ENCODE measurements at regions not wholly inside any gene's neighbourhood (a gene's known extent, or its start where the extent isn't known, plus 50 kb on each side); places are given as distances from the start of the nearest gene placed in this dataset.

GRCh38 chr7:125695626-125696025 is 766.0 kb upstream of the POT1 start:
- TF ChIP-seq POLR2AphosphoS5 (IDR thresholded peaks at IDR 0.05; ENCODE audit: low read depth, low read length): no peak
- TF ChIP-seq POLR2A (IDR thresholded peaks at IDR 0.05; ENCODE audit: low read depth, low read length): no peak
- TF ChIP-seq TAF1 (IDR thresholded peaks at IDR 0.05; ENCODE audit: borderline replicate concordance, low read depth, low read length): no peak
- FAIRE-seq (no peak), DNase-seq (ENCODE audit: insufficient read length) (no peak)

- DNase-seq (ENCODE audit: insufficient read length): no peak
- TF ChIP-seq TAF1 (IDR thresholded peaks at IDR 0.05; ENCODE audit: borderline replicate concordance, low read depth, low read length) (no peak), POLR2A (IDR thresholded peaks at IDR 0.05; ENCODE audit: low read depth, low read length) (no peak), POLR2AphosphoS5 (IDR thresholded peaks at IDR 0.05; ENCODE audit: low read depth, low read length) (no peak)
- FAIRE-seq: no peak
Measured at GRCh38 chr7:125683156-125683555, 753.5 kb upstream of the POT1 start.

- FAIRE-seq (peak; percentile 68), DNase-seq (ENCODE audit: insufficient read length) (no peak)
- TF ChIP-seq POLR2A (IDR thresholded peaks at IDR 0.05; ENCODE audit: low read depth, low read length) (no peak), TAF1 (IDR thresholded peaks at IDR 0.05; ENCODE audit: borderline replicate concordance, low read depth, low read length) (no peak), POLR2AphosphoS5 (IDR thresholded peaks at IDR 0.05; ENCODE audit: low read depth, low read length) (no peak)
Measured at GRCh38 chr7:125681508-125681907, 751.9 kb upstream of the POT1 start.

- DNase-seq (ENCODE audit: insufficient read length): no peak
- TF ChIP-seq TAF1 (IDR thresholded peaks at IDR 0.05; ENCODE audit: borderline replicate concordance, low read depth, low read length) (no peak), POLR2AphosphoS5 (IDR thresholded peaks at IDR 0.05; ENCODE audit: low read depth, low read length) (no peak), POLR2A (IDR thresholded peaks at IDR 0.05; ENCODE audit: low read depth, low read length) (no peak)
- FAIRE-seq: no peak
Measured at GRCh38 chr7:125678771-125679170, 749.1 kb upstream of the POT1 start.

GRCh38 chr7:125675640-125676039 is 746.0 kb upstream of the POT1 start:
- TF ChIP-seq POLR2AphosphoS5 (IDR thresholded peaks at IDR 0.05; ENCODE audit: low read depth, low read length): no peak
- no peak for TF ChIP-seq POLR2A (IDR thresholded peaks at IDR 0.05; ENCODE audit: low read depth, low read length)
- TF ChIP-seq TAF1 (IDR thresholded peaks at IDR 0.05; ENCODE audit: borderline replicate concordance, low read depth, low read length): no peak
- FAIRE-seq (no peak), DNase-seq (ENCODE audit: insufficient read length) (no peak)

- TF ChIP-seq POLR2A (IDR thresholded peaks at IDR 0.05; ENCODE audit: low read depth, low read length) (no peak), POLR2AphosphoS5 (IDR thresholded peaks at IDR 0.05; ENCODE audit: low read depth, low read length) (no peak), TAF1 (IDR thresholded peaks at IDR 0.05; ENCODE audit: borderline replicate concordance, low read depth, low read length) (no peak)
- FAIRE-seq: no peak
- no peak for DNase-seq (ENCODE audit: insufficient read length)
Measured at GRCh38 chr7:125675169-125675568, 745.5 kb upstream of the POT1 start.

- FAIRE-seq (no peak), DNase-seq (ENCODE audit: insufficient read length) (no peak)
Measured at GRCh38 chr7:125670926-125671572, 741.4 kb upstream of the POT1 start.

GRCh38 chr7:125668321-125668993 is 738.8 kb upstream of the POT1 start:
- TF ChIP-seq TAF1 (IDR thresholded peaks at IDR 0.05; ENCODE audit: borderline replicate concordance, low read depth, low read length): no peak
- FAIRE-seq (no peak), DNase-seq (ENCODE audit: insufficient read length) (no peak)

More at GRCh38 chr7:125670926-125671572, 741.4 kb upstream of the POT1 start:
- no peak for TF ChIP-seq POLR2A (IDR thresholded peaks at IDR 0.05; ENCODE audit: low read depth, low read length)
- TF ChIP-seq TAF1 (IDR thresholded peaks at IDR 0.05; ENCODE audit: borderline replicate concordance, low read depth, low read length): no peak
- no peak for TF ChIP-seq POLR2AphosphoS5 (IDR thresholded peaks at IDR 0.05; ENCODE audit: low read depth, low read length)

GRCh38 chr7:125664625-125665024 is 735.0 kb upstream of the POT1 start:
- FAIRE-seq (no peak), DNase-seq (ENCODE audit: insufficient read length) (no peak)
- TF ChIP-seq TAF1 (IDR thresholded peaks at IDR 0.05; ENCODE audit: borderline replicate concordance, low read depth, low read length): no peak
- TF ChIP-seq POLR2A (IDR thresholded peaks at IDR 0.05; ENCODE audit: low read depth, low read length): no peak
- TF ChIP-seq POLR2AphosphoS5 (IDR thresholded peaks at IDR 0.05; ENCODE audit: low read depth, low read length): no peak

- FAIRE-seq (no peak), DNase-seq (ENCODE audit: insufficient read length) (no peak)
- TF ChIP-seq POLR2AphosphoS5 (IDR thresholded peaks at IDR 0.05; ENCODE audit: low read depth, low read length) (no peak), POLR2A (IDR thresholded peaks at IDR 0.05; ENCODE audit: low read depth, low read length) (no peak), TAF1 (IDR thresholded peaks at IDR 0.05; ENCODE audit: borderline replicate concordance, low read depth, low read length) (no peak)
Measured at GRCh38 chr7:125663961-125664360, 734.3 kb upstream of the POT1 start.

- FAIRE-seq (no peak), DNase-seq (ENCODE audit: insufficient read length) (no peak)
- TF ChIP-seq TAF1 (IDR thresholded peaks at IDR 0.05; ENCODE audit: borderline replicate concordance, low read depth, low read length): no peak
- TF ChIP-seq POLR2AphosphoS5 (IDR thresholded peaks at IDR 0.05; ENCODE audit: low read depth, low read length): no peak
- TF ChIP-seq POLR2A (IDR thresholded peaks at IDR 0.05; ENCODE audit: low read depth, low read length): no peak
Measured at GRCh38 chr7:125661677-125662076, 732.1 kb upstream of the POT1 start.

GRCh38 chr7:125661006-125661405 is 731.4 kb upstream of the POT1 start:
- DNase-seq (ENCODE audit: insufficient read length) (no peak), FAIRE-seq (no peak)

More at GRCh38 chr7:125661006-125661405, 731.4 kb upstream of the POT1 start:
- TF ChIP-seq POLR2A (IDR thresholded peaks at IDR 0.05; ENCODE audit: low read depth, low read length) (no peak), TAF1 (IDR thresholded peaks at IDR 0.05; ENCODE audit: borderline replicate concordance, low read depth, low read length) (no peak), POLR2AphosphoS5 (IDR thresholded peaks at IDR 0.05; ENCODE audit: low read depth, low read length) (no peak)
